ENCODE measurements at regions not wholly inside any gene's neighbourhood (a gene's known extent, or its start where the extent isn't known, plus 50 kb on each side); places are given as distances from the start of the nearest gene placed in this dataset.

- TF ChIP-seq CTCF (IDR thresholded peaks at IDR 0.05; ENCODE audit: low read length) (no peak), EZH2 (IDR thresholded peaks at IDR 0.05; ENCODE audit: borderline replicate concordance, low read length) (no peak)
These were observed 52.3 kb upstream of the TMEM229A start for GRCh38 chr7:124085179-124085578.

Data from OCI-LY1 (cell line).